ENCODE measurements at regions not wholly inside any gene's neighbourhood (a gene's known extent, or its start where the extent isn't known, plus 50 kb on each side); places are given as distances from the start of the nearest gene placed in this dataset.

- H3K4me3 ChIP-seq: no peak overlapping the region
- DNase-seq (ENCODE audit: low spot score in 2 of 2): no peak
- H3K27me3 ChIP-seq: no peaks in the 10 kb centered on the region
- H3K27ac ChIP-seq: no peak overlapping the region
- intact Hi-C loops (cut with DNase I; ENCODE audit: low total_unique reads): no loop called here
- H3K36me3 ChIP-seq: no peaks in the 10 kb centered on the region
- no peak for TF ChIP-seq POLR2AphosphoS5 (IDR thresholded peaks at IDR 0.05)
- TF ChIP-seq CTCF (IDR thresholded peaks at IDR 0.05): no peak
- TF ChIP-seq POLR2A (IDR thresholded peaks at IDR 0.05): no peak
- no peaks in the 10 kb centered on the region for H3K4me1 ChIP-seq
- peaks cover 0 to under 1% of the 10 kb centered on the region in 2 donors for H3K9me3 ChIP-seq
Measured at GRCh38 chr7:98458090-98458875, 57.4 kb upstream of the BAIAP2L1 start.

- TF ChIP-seq POLR2A (IDR thresholded peaks at IDR 0.05) (no peak), POLR2AphosphoS5 (IDR thresholded peaks at IDR 0.05) (no peak), CTCF (IDR thresholded peaks at IDR 0.05) (no peak)
- Histone ChIP-seq H3K4me1 (no peaks in the 10 kb centered on the region), H3K9me3 (peaks cover 3 to 11% of the 10 kb centered on the region in 2 donors), H3K36me3 (no peaks in the 10 kb centered on the region), H3K27ac (no peak overlapping the region), H3K27me3 (no peaks in the 10 kb centered on the region), H3K4me3 (no peak overlapping the region)
- intact Hi-C loops (cut with DNase I; ENCODE audit: low total_unique reads): no loop called here
- no peak for DNase-seq (ENCODE audit: low spot score in 2 of 2)
Measured at GRCh38 chr7:98456866-98457265, 56.0 kb upstream of the BAIAP2L1 start.

GRCh38 chr7:98452791-98453190 is 51.9 kb upstream of the BAIAP2L1 start:
- no peak overlapping the region for H3K4me3 ChIP-seq
- no peak overlapping the region for H3K27ac ChIP-seq
- H3K4me1 ChIP-seq: no peaks in the 10 kb centered on the region
- TF ChIP-seq CTCF (IDR thresholded peaks at IDR 0.05) (no peak), POLR2AphosphoS5 (IDR thresholded peaks at IDR 0.05) (no peak), POLR2A (IDR thresholded peaks at IDR 0.05) (no peak)
- no peak for DNase-seq (ENCODE audit: low spot score in 2 of 2)
- H3K27me3 ChIP-seq: no peaks in the 10 kb centered on the region
- intact Hi-C loops (cut with DNase I; ENCODE audit: low total_unique reads): no loop called here
- H3K36me3 ChIP-seq: no peaks in the 10 kb centered on the region
- peaks cover 4 to 11% of the 10 kb centered on the region in 2 donors for H3K9me3 ChIP-seq
